HEK293T (cell line): ENCODE measurements at regions not wholly inside any gene's neighbourhood (a gene's known extent, or its start where the extent isn't known, plus 50 kb on each side); places are given as distances from the start of the nearest gene placed in this dataset.

Experiments
- FOXA1 ChIP-seq: fragments of 450-650 bp; IDR thresholded peaks from 2 replicates; pipeline ENCODE4 v1.6.1; 2016; ENCODE audit warnings: mild to moderate bottlenecking
- SUZ12 ChIP-seq: fragments of 450-650 bp; IDR thresholded peaks from 2 replicates; pipeline ENCODE4 v1.6.1; 2016; ENCODE audit warnings: mild to moderate bottlenecking

- TF ChIP-seq FOXA1 (no peak), SUZ12 (no peak)
Observed at GRCh38 chr3:79906106-79906505, 138.3 kb upstream of the ROBO1 start.
